PFSK-1 (cell line): ENCODE measurements at regions not wholly inside any gene's neighbourhood (a gene's known extent, or its start where the extent isn't known, plus 50 kb on each side); places are given as distances from the start of the nearest gene placed in this dataset.

Experiments used
- FOXP2 ChIP-seq: optimal IDR thresholded peaks from 2 replicates; pipeline ENCODE3; 2011; ENCODE audit warnings: borderline replicate concordance, control low read depth, inconsistent platforms; ENCODE audit not compliant: insufficient read depth; ENCODE audit errors: extremely low read length, extremely low read depth
- POLR2AphosphoS5 ChIP-seq: IDR thresholded peaks from 2 replicates; pipeline ENCODE4 v1.6.1; 2012; ENCODE audit warnings: low read depth, mild to moderate bottlenecking, control low read depth, low read length, moderate library complexity
- REST ChIP-seq, 2 experiments: IDR thresholded peaks; 2 replicates each; pipeline versions ENCODE4 v1.6.1 to v1.8.0; 2011 to 2012; ENCODE audit warnings: low read depth in 2 of 2, low read length in 2 of 2, control low read depth in 1 of 2, inconsistent platforms in 1 of 2, mild to moderate bottlenecking in 1 of 2, moderate library complexity in 1 of 2; ENCODE audit not compliant: insufficient read depth in 1 of 2
- SIN3A ChIP-seq: IDR thresholded peaks from 2 replicates; pipeline ENCODE4 v1.6.1; 2012; ENCODE audit warnings: mild to moderate bottlenecking, low read length, moderate library complexity, borderline replicate concordance; ENCODE audit not compliant: insufficient read depth
- TAF1 ChIP-seq: IDR thresholded peaks from 2 replicates; pipeline ENCODE4 v1.6.1; 2012; ENCODE audit warnings: low read length, control low read depth, borderline replicate concordance; ENCODE audit not compliant: insufficient read depth

GRCh38 chr12:91704446-91704845, 441.2 kb downstream of the BTG1 start:
- no peak for TF ChIP-seq FOXP2

GRCh38 chr12:91703491-91704283, 442.0 kb downstream of the BTG1 start:
- TF ChIP-seq REST (IDR thresholded peaks at IDR 0.05; ENCODE audit: insufficient read depth in 1 of 2, low read depth in 2 of 2, low read length in 2 of 2) (no peak), POLR2AphosphoS5 (no peak), SIN3A (no peak), TAF1 (no peak), FOXP2 (no peak)

- TF ChIP-seq REST (IDR thresholded peaks at IDR 0.05; ENCODE audit: insufficient read depth in 1 of 2, low read depth in 2 of 2, low read length in 2 of 2) (no peak), SIN3A (no peak), POLR2AphosphoS5 (no peak), TAF1 (no peak), FOXP2 (no peak)
These were observed 442.7 kb downstream of the BTG1 start for GRCh38 chr12:91702843-91703425.

GRCh38 chr12:91695964-91696363, 449.7 kb downstream of the BTG1 start:
- TF ChIP-seq FOXP2 (no peak), POLR2AphosphoS5 (no peak), SIN3A (no peak), REST (IDR thresholded peaks at IDR 0.05; ENCODE audit: insufficient read depth in 1 of 2, low read depth in 2 of 2, low read length in 2 of 2) (no peak), TAF1 (no peak)

GRCh38 chr12:91690531-91690930, 455.1 kb downstream of the BTG1 start:
- TF ChIP-seq POLR2AphosphoS5, result no peak
- TF ChIP-seq FOXP2, result no peak

- TF ChIP-seq POLR2AphosphoS5, result no peak
- TF ChIP-seq FOXP2, result no peak
- TF ChIP-seq REST (IDR thresholded peaks at IDR 0.05; ENCODE audit: insufficient read depth in 1 of 2, low read depth in 2 of 2, low read length in 2 of 2), result no peak
- TF ChIP-seq SIN3A, result no peak
- TF ChIP-seq TAF1, result no peak
These were observed 458.3 kb downstream of the BTG1 start for GRCh38 chr12:91687052-91688017.
